Activated naive CD8-positive, alpha-beta T cell treated with anti-CD3 and anti-CD28 coated beads, Interleukin-2, amount 50 U/mL, for 24 hours (primary cell): ENCODE measurements at regions not wholly inside any gene's neighbourhood (a gene's known extent, or its start where the extent isn't known, plus 50 kb on each side); places are given as distances from the start of the nearest gene placed in this dataset.

Experiments used
- ATAC-seq: fragments of 150-1000 bp; cut with Tn5 transposase; one replicate; pipeline ENCODE4 v1.10.0; 2021
- DNase-seq: peaks from one replicate; pipeline ENCODE4 v3.0.0; 2021
- H3K27ac Mint-ChIP-seq: one replicate; pipeline ENCODE4 v1.8.0; 2021; ENCODE audit warnings: mild to moderate bottlenecking, mixed read lengths
- H3K27me3 Mint-ChIP-seq: one replicate; pipeline ENCODE4 v1.8.0; 2021; ENCODE audit warnings: mixed read lengths
- H3K36me3 Mint-ChIP-seq: one replicate; pipeline ENCODE4 v1.8.0; 2021; ENCODE audit warnings: low read depth, mixed read lengths
- H3K4me1 Mint-ChIP-seq: one replicate; pipeline ENCODE4 v1.8.0; 2021; ENCODE audit warnings: mixed read lengths
- H3K4me3 Mint-ChIP-seq: one replicate; pipeline ENCODE4 v1.8.0; 2021; ENCODE audit warnings: mild to moderate bottlenecking, moderate library complexity, mixed read lengths
- H3K9me3 Mint-ChIP-seq: one replicate; pipeline ENCODE4 v1.8.0; 2021; ENCODE audit warnings: mixed read lengths

DNA sequence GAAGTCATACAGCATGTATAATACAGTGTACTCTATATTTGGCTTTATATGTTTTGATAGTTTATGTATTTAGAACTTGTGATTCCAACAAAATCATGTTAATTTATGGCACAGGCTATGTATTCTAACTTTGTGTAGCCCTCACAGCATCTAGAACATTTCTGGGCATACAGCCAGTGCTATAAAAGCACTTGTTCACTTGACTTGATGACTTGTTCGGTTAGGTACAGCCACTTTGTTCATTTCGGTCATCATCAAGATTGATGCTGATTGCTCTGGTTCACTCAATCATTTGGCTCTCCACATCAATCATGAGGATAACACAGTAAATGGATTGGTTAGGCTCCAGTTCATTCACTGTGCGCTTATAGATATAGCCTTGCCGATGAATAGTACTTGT is 97.6 kb upstream of the IRS4 start:
- no peaks in the 10 kb centered on the region for H3K27me3 Mint-ChIP-seq
- ATAC-seq (no peak), DNase-seq (no peak)
- H3K4me1 Mint-ChIP-seq: no peaks in the 10 kb centered on the region
- H3K36me3 Mint-ChIP-seq: no peaks in the 10 kb centered on the region
- H3K27ac Mint-ChIP-seq: no peak overlapping the region
- no peak overlapping the region for H3K4me3 Mint-ChIP-seq
- H3K9me3 Mint-ChIP-seq: no peaks in the 10 kb centered on the region

- Mint-ChIP-seq H3K27ac (no peak overlapping the region), H3K27me3 (no peaks in the 10 kb centered on the region), H3K36me3 (no peaks in the 10 kb centered on the region), H3K9me3 (no peaks in the 10 kb centered on the region), H3K4me1 (no peaks in the 10 kb centered on the region), H3K4me3 (no peak overlapping the region)
- no peak for DNase-seq
- no peak for ATAC-seq
Observed at GRCh38 chrX:108811891-108812290, 75.5 kb upstream of the IRS4 start.

GRCh38 chrX:108795240-108795639 is 58.9 kb upstream of the IRS4 start:
- no peak overlapping the region for H3K4me3 Mint-ChIP-seq
- H3K4me1 Mint-ChIP-seq: no peaks in the 10 kb centered on the region
- ATAC-seq (no peak), DNase-seq (no peak)
- H3K27me3 Mint-ChIP-seq: no peaks in the 10 kb centered on the region
- no peak overlapping the region for H3K27ac Mint-ChIP-seq
- no peaks in the 10 kb centered on the region for H3K36me3 Mint-ChIP-seq
- no peaks in the 10 kb centered on the region for H3K9me3 Mint-ChIP-seq
